Transverse colon (tissue), 4 donors: ENCODE measurements at regions not wholly inside any gene's neighbourhood (a gene's known extent, or its start where the extent isn't known, plus 50 kb on each side); places are given as distances from the start of the nearest gene placed in this dataset.

ENCODE experiments used
- POLR2AphosphoS5 ChIP-seq, 3 donors: sonication (generic); formaldehyde crosslinking; IDR thresholded peaks; one replicate each; pipeline ENCODE4 v1.6.1; 2016; ENCODE audit warnings: antibody characterized with exemption in 3 of 3
- TF ChIP-seq, protein P1 (sequence below), 5 experiments: fragments of 200-600 bp in 3 of 5; fragments of 450-650 bp in 2 of 5; sonication (generic) in 3 of 5; IDR thresholded peaks; 1 replicate in 2 of 5; 2 replicates in 3 of 5; pipeline ENCODE4 v1.5.1; 2016 to 2017; ENCODE audit warnings: antibody characterized with exemption in 5 of 5, inconsistent platforms in 3 of 5, mild to moderate bottlenecking in 2 of 5, moderate library complexity in 1 of 5

DNA sequence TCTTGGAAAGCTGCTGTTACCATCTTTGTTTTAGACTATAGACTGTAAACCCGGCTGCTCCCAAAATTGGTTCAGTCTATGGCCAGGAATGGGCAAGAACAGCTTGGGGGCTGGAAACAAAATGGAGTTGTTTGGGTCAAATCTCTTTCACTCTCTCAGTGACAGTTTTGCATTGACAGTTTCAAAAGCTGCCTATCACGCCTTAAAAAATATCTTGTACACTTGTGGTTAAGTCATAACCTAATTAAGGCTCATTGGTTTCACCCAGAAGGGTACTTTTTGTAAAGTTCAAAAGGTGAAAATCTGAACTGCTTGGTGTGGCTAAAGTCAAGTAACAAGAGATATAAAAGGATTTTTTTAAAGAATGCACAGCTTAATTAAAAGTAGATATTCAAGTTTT is 76.1 kb upstream of the PRL start:
- TF ChIP-seq, protein P1, sequence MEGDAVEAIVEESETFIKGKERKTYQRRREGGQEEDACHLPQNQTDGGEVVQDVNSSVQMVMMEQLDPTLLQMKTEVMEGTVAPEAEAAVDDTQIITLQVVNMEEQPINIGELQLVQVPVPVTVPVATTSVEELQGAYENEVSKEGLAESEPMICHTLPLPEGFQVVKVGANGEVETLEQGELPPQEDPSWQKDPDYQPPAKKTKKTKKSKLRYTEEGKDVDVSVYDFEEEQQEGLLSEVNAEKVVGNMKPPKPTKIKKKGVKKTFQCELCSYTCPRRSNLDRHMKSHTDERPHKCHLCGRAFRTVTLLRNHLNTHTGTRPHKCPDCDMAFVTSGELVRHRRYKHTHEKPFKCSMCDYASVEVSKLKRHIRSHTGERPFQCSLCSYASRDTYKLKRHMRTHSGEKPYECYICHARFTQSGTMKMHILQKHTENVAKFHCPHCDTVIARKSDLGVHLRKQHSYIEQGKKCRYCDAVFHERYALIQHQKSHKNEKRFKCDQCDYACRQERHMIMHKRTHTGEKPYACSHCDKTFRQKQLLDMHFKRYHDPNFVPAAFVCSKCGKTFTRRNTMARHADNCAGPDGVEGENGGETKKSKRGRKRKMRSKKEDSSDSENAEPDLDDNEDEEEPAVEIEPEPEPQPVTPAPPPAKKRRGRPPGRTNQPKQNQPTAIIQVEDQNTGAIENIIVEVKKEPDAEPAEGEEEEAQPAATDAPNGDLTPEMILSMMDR (IDR thresholded peaks at IDR 0.05) = no peak
- TF ChIP-seq POLR2AphosphoS5 (IDR thresholded peaks at IDR 0.05) = no peak
